ENCODE measurements at regions not wholly inside any gene's neighbourhood (a gene's known extent, or its start where the extent isn't known, plus 50 kb on each side); places are given as distances from the start of the nearest gene placed in this dataset.

GRCh38 chr7:94054130-94054529 lies 50.0 kb upstream of the BET1 start:
- no peak for DNase-seq

GRCh38 chr7:94055963-94056362 lies 51.8 kb upstream of the BET1 start:
- no peak for DNase-seq

- DNase-seq: peak; percentile 82
Observed at GRCh38 chr7:94056796-94057207, 52.6 kb upstream of the BET1 start.

GRCh38 chr7:94057955-94058354 lies 53.8 kb upstream of the BET1 start:
- DNase-seq: no peak

GRCh38 chr7:94059746-94060145 lies 55.6 kb upstream of the BET1 start:
- DNase-seq: no peak

GRCh38 chr7:94060752-94061151 lies 56.6 kb upstream of the BET1 start:
- DNase-seq: no peak

GRCh38 chr7:94061326-94061725 lies 57.2 kb upstream of the BET1 start:
- no peak for DNase-seq

GRCh38 chr7:94062372-94062771 lies 58.2 kb upstream of the BET1 start:
- no peak for DNase-seq

- DNase-seq: no peak
Observed at GRCh38 chr7:94064541-94065191, 60.5 kb upstream of the BET1 start.

GRCh38 chr7:94067047-94067446 lies 62.9 kb upstream of the BET1 start:
- DNase-seq: no peak

- no peak for DNase-seq
Observed at GRCh38 chr7:94067506-94067905, 63.4 kb upstream of the BET1 start.

- no peak for DNase-seq
Observed at GRCh38 chr7:94069162-94069739, 65.1 kb upstream of the BET1 start.

GRCh38 chr7:94080551-94080950 lies 76.4 kb upstream of the BET1 start:
- no peak for DNase-seq

GRCh38 chr7:94082126-94082525 lies 78.0 kb upstream of the BET1 start:
- DNase-seq: no peak

- peak; percentile 72 for DNase-seq
Observed at GRCh38 chr7:94087664-94088352, 83.7 kb upstream of the BET1 start.

GRCh38 chr7:94088560-94088959 lies 84.4 kb upstream of the BET1 start:
- no peak for DNase-seq

- no peak for DNase-seq
Observed at GRCh38 chr7:94089806-94090205, 85.7 kb upstream of the BET1 start.

GRCh38 chr7:94092980-94093379 lies 88.8 kb upstream of the BET1 start:
- DNase-seq: no peak

- no peak for DNase-seq
Observed at GRCh38 chr7:94094298-94094697, 90.1 kb upstream of the BET1 start.

GRCh38 chr7:94095316-94096009 lies 91.3 kb upstream of the BET1 start:
- no peak for DNase-seq

- no peak for DNase-seq
Observed at GRCh38 chr7:94099679-94100078, 95.5 kb upstream of the BET1 start.

GRCh38 chr7:94100723-94101345 lies 96.7 kb upstream of the BET1 start:
- DNase-seq: no peak

- DNase-seq: no peak
Observed at GRCh38 chr7:94104301-94104700, 100.1 kb upstream of the BET1 start.
